ENCODE measurements at regions not wholly inside any gene's neighbourhood (a gene's known extent, or its start where the extent isn't known, plus 50 kb on each side); places are given as distances from the start of the nearest gene placed in this dataset.

DNA sequence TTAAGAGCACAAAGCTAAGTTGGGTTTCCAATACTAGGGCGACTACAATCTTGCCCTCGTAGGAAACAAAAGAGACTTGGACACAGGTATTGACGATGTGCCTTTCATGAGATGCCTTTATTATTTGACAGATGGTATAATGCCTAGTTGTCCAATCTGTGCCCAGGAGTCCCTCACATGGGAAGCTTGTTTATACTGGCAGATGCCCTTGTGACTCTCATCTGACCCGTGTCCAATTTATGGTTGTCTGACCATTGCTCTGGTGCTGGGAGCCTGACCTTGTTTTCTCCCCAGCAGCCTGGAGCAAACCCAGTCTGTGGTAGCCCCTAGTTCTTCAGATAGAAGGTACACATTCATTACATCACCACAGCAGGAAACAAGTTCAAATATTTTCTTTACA, 511.7 kb downstream of the AGTPBP1 start:
- TF ChIP-seq, protein P1, sequence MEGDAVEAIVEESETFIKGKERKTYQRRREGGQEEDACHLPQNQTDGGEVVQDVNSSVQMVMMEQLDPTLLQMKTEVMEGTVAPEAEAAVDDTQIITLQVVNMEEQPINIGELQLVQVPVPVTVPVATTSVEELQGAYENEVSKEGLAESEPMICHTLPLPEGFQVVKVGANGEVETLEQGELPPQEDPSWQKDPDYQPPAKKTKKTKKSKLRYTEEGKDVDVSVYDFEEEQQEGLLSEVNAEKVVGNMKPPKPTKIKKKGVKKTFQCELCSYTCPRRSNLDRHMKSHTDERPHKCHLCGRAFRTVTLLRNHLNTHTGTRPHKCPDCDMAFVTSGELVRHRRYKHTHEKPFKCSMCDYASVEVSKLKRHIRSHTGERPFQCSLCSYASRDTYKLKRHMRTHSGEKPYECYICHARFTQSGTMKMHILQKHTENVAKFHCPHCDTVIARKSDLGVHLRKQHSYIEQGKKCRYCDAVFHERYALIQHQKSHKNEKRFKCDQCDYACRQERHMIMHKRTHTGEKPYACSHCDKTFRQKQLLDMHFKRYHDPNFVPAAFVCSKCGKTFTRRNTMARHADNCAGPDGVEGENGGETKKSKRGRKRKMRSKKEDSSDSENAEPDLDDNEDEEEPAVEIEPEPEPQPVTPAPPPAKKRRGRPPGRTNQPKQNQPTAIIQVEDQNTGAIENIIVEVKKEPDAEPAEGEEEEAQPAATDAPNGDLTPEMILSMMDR (conservative IDR thresholded peaks at IDR 0.05; ENCODE audit: low read depth, low read length): no peak
- TF ChIP-seq BHLHE40 (IDR thresholded peaks at IDR 0.05; ENCODE audit: low read depth, low read length) (no peak), MAFK (IDR thresholded peaks at IDR 0.05; ENCODE audit: low read depth, low read length) (no peak), RAD21 (IDR thresholded peaks at IDR 0.05; ENCODE audit: low read length) (no peak), POLR2A (IDR thresholded peaks at IDR 0.05; ENCODE audit: low read depth, low read length) (no peak), NFE2L2 (IDR thresholded peaks at IDR 0.05; ENCODE audit: low read depth, low read length) (no peak), SMC3 (IDR thresholded peaks at IDR 0.05; ENCODE audit: low read depth, low read length) (no peak), RCOR1 (IDR thresholded peaks at IDR 0.05; ENCODE audit: insufficient replicate concordance, low read length) (no peak)
- TF ChIP-seq, protein P2, sequence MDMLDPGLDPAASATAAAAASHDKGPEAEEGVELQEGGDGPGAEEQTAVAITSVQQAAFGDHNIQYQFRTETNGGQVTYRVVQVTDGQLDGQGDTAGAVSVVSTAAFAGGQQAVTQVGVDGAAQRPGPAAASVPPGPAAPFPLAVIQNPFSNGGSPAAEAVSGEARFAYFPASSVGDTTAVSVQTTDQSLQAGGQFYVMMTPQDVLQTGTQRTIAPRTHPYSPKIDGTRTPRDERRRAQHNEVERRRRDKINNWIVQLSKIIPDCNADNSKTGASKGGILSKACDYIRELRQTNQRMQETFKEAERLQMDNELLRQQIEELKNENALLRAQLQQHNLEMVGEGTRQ (IDR thresholded peaks at IDR 0.05; ENCODE audit: low read depth, low read length): no peak
- TF ChIP-seq, protein P3, sequence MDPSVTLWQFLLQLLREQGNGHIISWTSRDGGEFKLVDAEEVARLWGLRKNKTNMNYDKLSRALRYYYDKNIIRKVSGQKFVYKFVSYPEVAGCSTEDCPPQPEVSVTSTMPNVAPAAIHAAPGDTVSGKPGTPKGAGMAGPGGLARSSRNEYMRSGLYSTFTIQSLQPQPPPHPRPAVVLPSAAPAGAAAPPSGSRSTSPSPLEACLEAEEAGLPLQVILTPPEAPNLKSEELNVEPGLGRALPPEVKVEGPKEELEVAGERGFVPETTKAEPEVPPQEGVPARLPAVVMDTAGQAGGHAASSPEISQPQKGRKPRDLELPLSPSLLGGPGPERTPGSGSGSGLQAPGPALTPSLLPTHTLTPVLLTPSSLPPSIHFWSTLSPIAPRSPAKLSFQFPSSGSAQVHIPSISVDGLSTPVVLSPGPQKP (IDR thresholded peaks at IDR 0.05; ENCODE audit: borderline replicate concordance, low read depth, low read length): no peak
